Body of pancreas (tissue), 4 donors: ENCODE measurements at regions not wholly inside any gene's neighbourhood (a gene's known extent, or its start where the extent isn't known, plus 50 kb on each side); places are given as distances from the start of the nearest gene placed in this dataset.

ENCODE experiments used
- POLR2A ChIP-seq, 3 donors: fragments of 450-650 bp; IDR thresholded peaks; one replicate each; pipeline ENCODE4 v1.6.1; 2016; ENCODE audit warnings: antibody characterized with exemption in 3 of 3, mild to moderate bottlenecking in 2 of 3
- TF ChIP-seq, protein P1 (sequence below), 7 experiments: fragments of 450-650 bp in 4 of 7; fragments of 200-600 bp in 3 of 7; sonication (generic) in 3 of 7; IDR thresholded peaks; one replicate each; pipeline ENCODE4 v1.5.1; 2016 to 2019; ENCODE audit warnings: antibody characterized with exemption in 7 of 7

DNA sequence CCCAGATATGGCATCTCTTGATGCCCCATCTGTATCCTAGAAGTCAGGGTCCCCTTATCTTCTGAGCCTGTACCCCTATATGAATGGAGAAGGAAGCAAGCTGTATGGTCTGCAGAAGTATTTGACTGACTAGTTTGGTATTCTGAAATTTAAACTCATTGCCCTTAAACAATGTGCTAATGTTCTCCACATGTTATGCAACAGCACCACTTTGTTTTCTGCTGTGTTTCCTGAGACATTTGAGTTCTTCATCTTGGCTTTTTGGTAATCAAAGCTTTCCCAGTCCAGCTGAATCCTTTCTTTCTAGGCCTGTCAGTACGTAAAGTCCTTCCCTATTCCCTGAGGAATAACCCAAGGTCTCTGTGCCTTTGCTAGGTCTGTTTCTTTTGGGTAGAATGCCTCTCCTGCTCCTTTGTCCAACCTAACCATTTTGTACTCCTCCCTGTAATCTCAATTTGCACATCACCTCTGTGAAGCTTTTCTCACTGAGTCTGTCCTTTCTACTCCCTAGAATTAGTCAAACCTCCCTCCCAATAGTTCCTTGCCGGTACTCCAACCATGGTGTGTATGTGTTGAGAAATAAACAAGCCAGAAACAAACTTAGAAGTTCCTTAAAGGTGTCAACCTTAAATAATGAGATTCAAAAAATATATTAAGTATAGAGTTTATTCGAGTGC lies 72.1 kb upstream of the HSPB3 start:
- TF ChIP-seq, protein P1, sequence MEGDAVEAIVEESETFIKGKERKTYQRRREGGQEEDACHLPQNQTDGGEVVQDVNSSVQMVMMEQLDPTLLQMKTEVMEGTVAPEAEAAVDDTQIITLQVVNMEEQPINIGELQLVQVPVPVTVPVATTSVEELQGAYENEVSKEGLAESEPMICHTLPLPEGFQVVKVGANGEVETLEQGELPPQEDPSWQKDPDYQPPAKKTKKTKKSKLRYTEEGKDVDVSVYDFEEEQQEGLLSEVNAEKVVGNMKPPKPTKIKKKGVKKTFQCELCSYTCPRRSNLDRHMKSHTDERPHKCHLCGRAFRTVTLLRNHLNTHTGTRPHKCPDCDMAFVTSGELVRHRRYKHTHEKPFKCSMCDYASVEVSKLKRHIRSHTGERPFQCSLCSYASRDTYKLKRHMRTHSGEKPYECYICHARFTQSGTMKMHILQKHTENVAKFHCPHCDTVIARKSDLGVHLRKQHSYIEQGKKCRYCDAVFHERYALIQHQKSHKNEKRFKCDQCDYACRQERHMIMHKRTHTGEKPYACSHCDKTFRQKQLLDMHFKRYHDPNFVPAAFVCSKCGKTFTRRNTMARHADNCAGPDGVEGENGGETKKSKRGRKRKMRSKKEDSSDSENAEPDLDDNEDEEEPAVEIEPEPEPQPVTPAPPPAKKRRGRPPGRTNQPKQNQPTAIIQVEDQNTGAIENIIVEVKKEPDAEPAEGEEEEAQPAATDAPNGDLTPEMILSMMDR (IDR thresholded peaks at IDR 0.05) = no peak
- TF ChIP-seq POLR2A (IDR thresholded peaks at IDR 0.05) = no peak
